OCI-LY3 (cell line): ENCODE measurements at regions not wholly inside any gene's neighbourhood (a gene's known extent, or its start where the extent isn't known, plus 50 kb on each side); places are given as distances from the start of the nearest gene placed in this dataset.

Source experiments
- H2AFZ ChIP-seq: fragments of 200-600, 300-600 bp; shearing (Covaris generic); 2 replicates; pipeline ENCODE4 v1.6.0; 2014; ENCODE audit warnings: antibody characterized with exemption, low read depth, low read length
- H3K27ac ChIP-seq: fragments of 200-600, 300-600 bp; sonication (generic); 2 replicates; pipeline ENCODE4 v1.5.1; 2014; ENCODE audit warnings: mild to moderate bottlenecking, low read length, moderate library complexity, mixed read lengths
- H3K27me3 ChIP-seq: fragments of 200-600, 300-600 bp; sonication (generic); 2 replicates; pipeline ENCODE4 v1.6.1; 2014; ENCODE audit warnings: low read depth, low read length, mixed read lengths
- H3K36me3 ChIP-seq: fragments of 200-600, 300-600 bp; sonication (generic); replicated peaks from 2 replicates; pipeline ENCODE3; 2014; ENCODE audit warnings: low read depth, low read length, mixed read lengths
- H3K4me1 ChIP-seq: fragments of 300-600, 200-600 bp; sonication (generic); 2 replicates; pipeline ENCODE4 v1.6.1; 2014; ENCODE audit warnings: low read length, mixed read lengths
- H3K4me2 ChIP-seq: fragments of 200-600, 300-600 bp; sonication (generic); 2 replicates; pipeline ENCODE4 v1.6.1; 2014; ENCODE audit warnings: low read length, mixed read lengths
- H3K4me3 ChIP-seq: fragments of 300-600, 200-600 bp; sonication (generic); 2 replicates; pipeline ENCODE4 v1.5.1; 2014; ENCODE audit warnings: antibody characterized with exemption, mild to moderate bottlenecking, low read length, moderate library complexity
- H3K79me2 ChIP-seq: fragments of 300-600, 200-600 bp; shearing (Covaris generic); 2 replicates; pipeline ENCODE4 v1.6.1; 2014; ENCODE audit warnings: mild to moderate bottlenecking, low read length, mixed read lengths
- H3K9ac ChIP-seq: fragments of 300-600, 200-600 bp; shearing (Covaris generic); 2 replicates; pipeline ENCODE4 v1.6.0; 2014; ENCODE audit warnings: mild to moderate bottlenecking, low read length, moderate library complexity
- H3K9me3 ChIP-seq: fragments of 200-600, 300-600 bp; shearing (Covaris generic); 2 replicates; pipeline ENCODE4 v1.6.1; 2014; ENCODE audit warnings: low read length, mixed read lengths; ENCODE audit not compliant: insufficient read depth
- H4K20me1 ChIP-seq: fragments of 200-600, 300-600 bp; sonication (generic); 2 replicates; pipeline ENCODE4 v1.6.1; 2016; ENCODE audit warnings: low read length, mixed read lengths; ENCODE audit not compliant: insufficient read depth
- EZH2phosphoT487 ChIP-seq: fragments of 200-600 bp; shearing (Covaris generic); IDR thresholded peaks from 2 replicates; pipeline ENCODE4 v1.6.1; 2018; ENCODE audit warnings: antibody characterized with exemption, mixed run types, low read depth
- TF ChIP-seq, protein P1 (sequence below): fragments of 200-600, 300-600 bp; sonication (generic); IDR thresholded peaks from 2 replicates; pipeline ENCODE4 v1.5.1; 2014; ENCODE audit warnings: antibody characterized with exemption, low read length, low read depth

DNA sequence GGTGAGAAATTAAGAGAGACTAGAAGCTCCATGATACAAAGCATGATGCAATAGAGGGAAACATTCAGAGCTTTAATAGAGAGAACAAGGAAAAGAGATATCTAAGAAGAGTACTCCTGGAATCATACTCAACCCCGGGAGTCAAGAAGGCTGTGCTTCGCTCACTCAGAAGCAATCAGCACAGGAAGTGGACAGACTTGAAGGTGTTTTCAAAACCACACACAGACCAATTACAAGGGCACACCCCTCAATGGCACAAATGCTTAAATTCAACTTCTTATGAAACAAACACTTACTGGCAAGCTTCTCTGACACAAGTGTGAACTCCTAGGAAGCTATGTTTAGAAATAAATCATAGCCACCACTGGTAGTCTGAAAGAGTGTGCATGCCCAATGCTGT, 462.3 kb downstream of the GABRG2 start:
- no peak overlapping the region for H3K27ac ChIP-seq
- no peak overlapping the region for H2AFZ ChIP-seq
- H3K9ac ChIP-seq = no peak overlapping the region
- H4K20me1 ChIP-seq = no peaks in the 10 kb centered on the region
- no peak overlapping the region for H3K4me2 ChIP-seq
- no peaks in the 10 kb centered on the region for H3K4me1 ChIP-seq
- no peak overlapping the region for H3K4me3 ChIP-seq
- H3K79me2 ChIP-seq = no peaks in the 10 kb centered on the region
- TF ChIP-seq, protein P1, sequence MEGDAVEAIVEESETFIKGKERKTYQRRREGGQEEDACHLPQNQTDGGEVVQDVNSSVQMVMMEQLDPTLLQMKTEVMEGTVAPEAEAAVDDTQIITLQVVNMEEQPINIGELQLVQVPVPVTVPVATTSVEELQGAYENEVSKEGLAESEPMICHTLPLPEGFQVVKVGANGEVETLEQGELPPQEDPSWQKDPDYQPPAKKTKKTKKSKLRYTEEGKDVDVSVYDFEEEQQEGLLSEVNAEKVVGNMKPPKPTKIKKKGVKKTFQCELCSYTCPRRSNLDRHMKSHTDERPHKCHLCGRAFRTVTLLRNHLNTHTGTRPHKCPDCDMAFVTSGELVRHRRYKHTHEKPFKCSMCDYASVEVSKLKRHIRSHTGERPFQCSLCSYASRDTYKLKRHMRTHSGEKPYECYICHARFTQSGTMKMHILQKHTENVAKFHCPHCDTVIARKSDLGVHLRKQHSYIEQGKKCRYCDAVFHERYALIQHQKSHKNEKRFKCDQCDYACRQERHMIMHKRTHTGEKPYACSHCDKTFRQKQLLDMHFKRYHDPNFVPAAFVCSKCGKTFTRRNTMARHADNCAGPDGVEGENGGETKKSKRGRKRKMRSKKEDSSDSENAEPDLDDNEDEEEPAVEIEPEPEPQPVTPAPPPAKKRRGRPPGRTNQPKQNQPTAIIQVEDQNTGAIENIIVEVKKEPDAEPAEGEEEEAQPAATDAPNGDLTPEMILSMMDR = no peak
- no peak for TF ChIP-seq EZH2phosphoT487
- H3K36me3 ChIP-seq = no peaks in the 10 kb centered on the region
- H3K27me3 ChIP-seq = no peaks in the 10 kb centered on the region
- no peaks in the 10 kb centered on the region for H3K9me3 ChIP-seq

DNA sequence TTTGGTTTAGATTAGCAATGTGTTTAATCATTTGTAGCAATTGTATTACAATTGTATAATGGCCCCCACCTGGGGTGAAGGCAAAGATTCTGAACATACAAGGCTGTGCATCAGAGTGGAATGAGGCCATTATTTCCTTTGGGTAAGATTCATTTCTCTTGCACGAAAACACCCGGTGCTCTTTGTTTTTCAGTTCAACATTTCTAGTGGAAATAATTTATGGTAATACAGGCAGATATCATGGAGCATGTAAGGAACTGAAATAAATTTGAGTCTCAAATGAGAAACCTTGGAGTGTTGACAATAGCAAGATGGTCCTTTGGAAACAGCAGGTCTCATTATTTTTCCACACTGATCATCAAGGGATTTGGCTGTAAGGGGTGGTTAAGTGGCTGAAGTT, 475.9 kb downstream of the GABRG2 start:
- no peaks in the 10 kb centered on the region for H3K36me3 ChIP-seq
- 0 out of 2 replicates have a peak overlapping the region, but pooled peaks have one; percentile 2 for H3K27ac ChIP-seq
- peaks cover 12% of the 10 kb centered on the region for H3K4me1 ChIP-seq
- H2AFZ ChIP-seq = no peak overlapping the region
- H3K79me2 ChIP-seq = no peaks in the 10 kb centered on the region
- no peak overlapping the region for H3K9ac ChIP-seq
- TF ChIP-seq, protein P1 = no peak
- TF ChIP-seq EZH2phosphoT487 = no peak
- H3K27me3 ChIP-seq = no peaks in the 10 kb centered on the region
- H3K4me2 ChIP-seq = peak overlapping the region; percentile 33
- H4K20me1 ChIP-seq = no peaks in the 10 kb centered on the region
- no peaks in the 10 kb centered on the region for H3K9me3 ChIP-seq
- 0 out of 2 replicates have a peak overlapping the region, but pooled peaks have one; percentile 31 for H3K4me3 ChIP-seq

GRCh38 chr5:162544905-162545304, 477.3 kb downstream of the GABRG2 start:
- no peak overlapping the region for H3K9ac ChIP-seq
- no peak overlapping the region for H2AFZ ChIP-seq
- TF ChIP-seq, protein P1 = no peak
- no peak for TF ChIP-seq EZH2phosphoT487
- H3K4me3 ChIP-seq = no peak overlapping the region
- no peaks in the 10 kb centered on the region for H3K79me2 ChIP-seq
- no peak overlapping the region for H3K27ac ChIP-seq
- no peaks in the 10 kb centered on the region for H3K36me3 ChIP-seq
- H3K27me3 ChIP-seq = no peaks in the 10 kb centered on the region
- peaks cover 12% of the 10 kb centered on the region for H3K4me1 ChIP-seq
- no peaks in the 10 kb centered on the region for H3K9me3 ChIP-seq
- H4K20me1 ChIP-seq = no peaks in the 10 kb centered on the region
- no peak overlapping the region for H3K4me2 ChIP-seq

GRCh38 chr5:162550236-162550635, 482.7 kb downstream of the GABRG2 start:
- Histone ChIP-seq H3K9ac (no peak overlapping the region), H3K79me2 (no peaks in the 10 kb centered on the region), H3K4me1 (no peaks in the 10 kb centered on the region), H4K20me1 (no peaks in the 10 kb centered on the region), H3K9me3 (no peaks in the 10 kb centered on the region), H2AFZ (no peak overlapping the region), H3K4me3 (no peak overlapping the region), H3K4me2 (no peak overlapping the region), H3K36me3 (no peaks in the 10 kb centered on the region), H3K27me3 (no peaks in the 10 kb centered on the region), H3K27ac (no peak overlapping the region)
- TF ChIP-seq EZH2phosphoT487 = no peak
- TF ChIP-seq, protein P1 = no peak
